Stimulated activated CD4-positive, alpha-beta T cell treated with anti-CD3 and anti-CD28 coated beads, Interleukin-12 subunit alpha, Interleukin-12 subunit beta, amount 100 ng/mL, for 48 hours (primary cell): ENCODE measurements at regions not wholly inside any gene's neighbourhood (a gene's known extent, or its start where the extent isn't known, plus 50 kb on each side); places are given as distances from the start of the nearest gene placed in this dataset.
"Not testable (repeated sequence)": the region's sequence is repeated elsewhere in the genome, so short reads cannot be mapped to it uniquely, and the experiment has no call there.

Experiments used
- DNase-seq, 3 donors: peaks; one replicate each; pipeline ENCODE4 v3.0.0-alpha.2; 2020; ENCODE audit warnings: low read depth in 2 of 3, low spot score in 1 of 3

DNA sequence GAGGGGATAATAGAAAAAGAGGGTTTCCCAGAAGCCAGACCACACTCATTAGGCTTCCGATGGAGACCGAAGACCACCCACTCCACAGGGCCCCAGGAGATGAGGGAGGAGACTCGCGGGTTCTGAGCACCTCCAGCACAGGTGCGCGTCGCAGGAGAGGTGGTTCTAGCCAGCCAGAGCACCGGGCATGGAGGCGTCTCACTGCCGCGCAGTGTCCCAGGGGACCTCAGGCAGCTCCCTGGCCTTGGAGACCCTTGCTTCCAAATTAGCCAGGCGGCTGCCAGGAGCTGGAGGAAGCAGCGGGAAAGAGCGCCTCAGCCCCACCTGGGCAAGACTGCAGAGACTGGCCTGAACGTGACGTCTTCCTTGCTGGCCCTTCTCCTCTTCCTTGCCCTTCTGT, 115.4 kb upstream of the FBXL7 start:
- no peak for DNase-seq

GRCh38 chr5:15384176-15384575, 115.8 kb upstream of the FBXL7 start:
- no peak for DNase-seq

DNA sequence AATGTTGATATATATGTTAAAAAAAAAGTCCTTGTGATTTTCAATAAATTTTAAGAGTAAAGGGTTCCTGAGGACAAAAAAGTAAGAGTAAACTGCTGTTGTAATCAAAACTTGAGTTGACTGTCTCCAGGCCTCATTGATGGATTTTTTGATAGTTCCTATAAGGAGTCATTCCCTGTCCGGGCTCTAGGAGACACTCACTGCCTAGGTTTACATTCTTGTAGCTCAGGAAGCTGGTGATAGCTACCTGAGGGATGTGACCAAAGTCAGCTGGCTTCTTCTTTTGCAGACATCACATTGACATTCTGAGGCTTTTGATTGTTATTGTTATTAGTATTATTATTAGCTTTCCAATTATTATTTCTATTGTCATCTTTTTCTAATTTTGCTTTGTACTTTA, 116.5 kb upstream of the FBXL7 start:
- DNase-seq = no peak

GRCh38 chr5:15383021-15383420, 117.0 kb upstream of the FBXL7 start:
- no peak for DNase-seq

GRCh38 chr5:15377573-15378340, 122.2 kb upstream of the FBXL7 start:
- no peak for DNase-seq

DNA sequence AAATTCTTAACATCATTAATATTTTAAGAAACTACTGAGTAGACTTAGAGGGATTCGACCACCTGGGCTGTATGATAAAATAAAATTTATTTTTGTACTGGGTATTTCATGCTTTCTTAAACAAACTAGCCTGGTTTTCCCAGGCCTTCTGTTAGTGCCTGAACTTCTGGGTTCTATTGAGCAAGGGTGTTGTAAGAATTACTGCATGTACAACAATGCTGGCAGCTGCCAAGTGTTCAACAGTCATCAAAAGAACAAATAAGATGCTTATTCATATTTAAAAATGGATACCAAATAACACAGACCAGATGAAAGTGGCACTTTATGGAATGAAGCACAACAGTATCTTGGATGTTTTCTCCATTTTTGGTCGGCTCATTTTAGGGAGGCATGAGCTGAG, 123.2 kb upstream of the FBXL7 start:
- no peak for DNase-seq

GRCh38 chr5:15376088-15376487, 123.9 kb upstream of the FBXL7 start:
- DNase-seq = no peak

DNA sequence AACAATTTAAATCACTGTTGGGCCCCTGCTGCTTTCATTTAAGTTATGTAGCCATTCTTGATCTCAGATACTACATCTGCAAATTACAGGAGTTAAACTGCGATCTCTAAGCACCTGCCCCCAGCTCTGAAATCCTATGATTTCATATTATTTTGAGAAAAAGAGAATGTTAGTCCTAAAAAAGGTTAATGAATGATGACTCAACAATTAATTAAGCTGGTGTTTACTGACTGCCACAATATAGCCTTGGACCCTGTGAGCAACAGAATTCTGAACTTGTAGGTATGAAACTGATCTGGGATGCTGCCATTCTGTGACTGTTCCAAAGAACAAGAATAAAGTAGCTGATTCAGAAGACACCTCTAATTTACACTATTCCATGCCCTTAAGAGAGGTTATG, 124.4 kb upstream of the FBXL7 start:
- no peak for DNase-seq

DNA sequence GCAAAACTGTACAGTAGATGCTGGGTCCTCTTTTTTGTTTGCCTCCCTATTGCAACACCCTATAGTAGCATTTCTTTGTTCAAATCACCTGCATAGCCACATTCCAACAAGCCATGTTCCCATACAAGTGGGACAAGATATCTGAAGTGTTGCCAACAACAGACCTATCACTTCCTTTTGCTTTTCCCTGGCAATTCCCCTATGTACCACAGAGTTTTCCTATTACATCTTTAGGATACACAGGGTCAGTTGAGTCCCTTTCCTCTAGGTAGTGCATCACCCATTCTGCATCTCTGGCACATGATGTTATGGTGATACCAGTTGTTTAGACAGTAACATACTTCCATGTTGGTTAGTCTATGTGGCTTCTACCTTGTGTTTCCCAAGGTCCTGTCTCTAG, 125.1 kb upstream of the FBXL7 start:
- DNase-seq = no peak

DNA sequence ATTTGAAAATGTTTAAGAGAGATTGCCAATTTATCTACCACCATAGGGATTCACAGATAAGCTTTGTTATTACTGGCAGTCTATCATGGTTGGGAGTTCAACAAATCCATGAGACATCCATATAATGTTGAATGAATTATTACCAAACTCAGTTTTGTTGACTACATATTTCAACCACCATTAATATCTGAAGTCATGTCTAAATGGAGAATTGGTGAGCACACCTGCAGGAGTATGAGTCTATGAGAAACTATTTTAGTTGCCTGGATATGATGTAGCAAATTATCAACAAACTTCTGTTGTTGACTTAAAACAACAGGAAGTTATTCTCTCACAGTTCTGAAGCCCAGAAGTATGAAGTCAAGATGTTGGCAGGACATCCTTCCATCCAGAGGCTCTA, 126.8 kb upstream of the FBXL7 start:
- no peak for DNase-seq

DNA sequence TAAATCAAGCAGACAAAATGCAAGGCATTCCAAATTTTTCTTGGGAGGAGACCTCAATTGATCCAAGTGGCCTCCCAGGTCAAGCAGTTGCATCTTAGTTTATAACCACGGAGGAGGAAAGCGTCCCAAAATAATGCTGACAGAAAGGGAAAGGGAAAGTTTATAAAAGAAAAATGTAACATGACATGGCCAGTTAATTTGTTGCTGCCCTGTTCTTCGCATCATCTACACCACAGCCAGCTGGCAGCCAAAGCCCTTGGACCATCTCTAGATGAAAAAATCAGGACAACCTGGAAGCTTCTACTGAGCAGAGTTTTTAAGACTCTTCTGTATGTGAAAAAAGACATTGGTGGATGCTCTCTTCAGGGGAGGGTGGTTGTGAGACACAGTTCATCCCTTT, 128.8 kb upstream of the FBXL7 start:
- DNase-seq = no peak

DNA sequence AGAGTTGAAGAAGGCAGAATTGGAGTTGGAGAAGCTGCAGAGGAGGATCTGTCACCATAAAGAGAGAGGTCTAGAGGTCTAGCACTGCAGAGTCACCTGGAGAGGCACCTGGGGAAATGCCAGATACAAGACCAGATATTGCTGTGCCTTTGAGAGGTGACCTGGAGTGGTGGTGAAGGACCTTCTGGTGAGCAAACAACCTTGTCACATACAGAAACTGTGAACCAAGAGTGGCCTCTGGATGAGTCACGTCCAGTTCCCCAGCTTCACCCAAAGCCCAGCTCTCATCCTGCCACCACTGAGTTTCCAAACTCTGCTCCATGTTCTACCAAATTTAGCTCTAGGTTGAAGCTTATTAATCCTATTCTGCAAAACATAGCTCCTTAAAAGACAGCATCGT, 131.1 kb upstream of the FBXL7 start:
- DNase-seq = no peak

DNA sequence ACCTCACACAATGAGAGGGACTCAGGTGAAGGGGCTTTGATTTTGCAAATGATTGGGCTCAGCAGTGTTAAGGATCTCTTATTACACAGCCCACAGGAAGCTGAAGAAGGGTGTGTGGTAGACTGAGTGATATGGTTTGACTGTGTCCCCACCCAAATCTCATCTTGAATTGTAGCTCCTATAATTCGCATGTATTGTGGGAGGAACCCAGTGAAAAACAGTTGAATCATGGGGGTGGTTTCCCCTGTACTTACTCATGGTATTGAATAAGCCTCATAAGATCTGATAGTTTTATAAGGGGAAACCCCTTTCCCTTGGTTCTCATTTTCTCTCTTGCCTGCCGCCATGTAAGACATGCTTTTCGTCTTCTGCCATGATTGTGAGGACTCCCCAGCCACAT, 132.5 kb upstream of the FBXL7 start:
- no peak for DNase-seq

- no peak for DNase-seq
Measured at GRCh38 chr5:15366676-15367391, 133.1 kb upstream of the FBXL7 start.

DNA sequence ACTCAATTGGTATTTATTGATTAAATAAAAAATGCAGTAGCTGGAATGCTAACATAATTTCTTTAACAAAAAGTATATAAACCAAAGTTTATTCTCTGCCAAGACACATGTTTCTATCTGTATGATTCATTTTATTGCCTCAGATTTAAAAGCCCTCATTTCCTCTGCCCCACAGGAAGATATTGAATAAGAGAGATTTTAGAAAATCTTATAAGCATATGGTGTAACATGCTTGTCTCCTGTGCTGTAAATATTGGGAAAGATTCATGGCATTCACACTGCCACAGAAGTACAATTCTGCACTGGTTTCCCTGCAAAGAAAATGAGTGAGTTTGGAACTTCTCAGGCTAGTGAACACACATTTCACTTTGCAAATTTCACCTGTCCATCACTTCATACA, 134.9 kb upstream of the FBXL7 start:
- no peak for DNase-seq

DNA sequence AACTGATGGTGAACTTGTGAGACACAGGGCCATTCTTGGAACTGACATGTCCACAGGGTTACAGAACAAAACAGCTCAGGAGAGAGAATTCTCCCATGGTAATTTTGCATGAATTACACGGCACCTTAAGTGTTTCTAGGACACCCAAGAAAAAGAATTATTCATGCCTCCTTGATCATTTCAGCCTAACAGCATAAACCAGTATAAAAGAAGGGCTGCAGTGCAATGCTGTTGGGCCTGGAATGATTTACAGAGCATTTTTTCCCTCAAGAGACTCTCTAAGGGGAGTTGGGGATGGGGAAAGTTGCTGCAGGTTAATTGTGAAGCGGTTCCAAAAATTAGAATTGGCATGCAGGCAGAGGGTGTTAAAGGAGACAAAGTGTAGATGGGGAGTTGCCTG, 136.4 kb upstream of the FBXL7 start:
- DNase-seq = no peak

DNA sequence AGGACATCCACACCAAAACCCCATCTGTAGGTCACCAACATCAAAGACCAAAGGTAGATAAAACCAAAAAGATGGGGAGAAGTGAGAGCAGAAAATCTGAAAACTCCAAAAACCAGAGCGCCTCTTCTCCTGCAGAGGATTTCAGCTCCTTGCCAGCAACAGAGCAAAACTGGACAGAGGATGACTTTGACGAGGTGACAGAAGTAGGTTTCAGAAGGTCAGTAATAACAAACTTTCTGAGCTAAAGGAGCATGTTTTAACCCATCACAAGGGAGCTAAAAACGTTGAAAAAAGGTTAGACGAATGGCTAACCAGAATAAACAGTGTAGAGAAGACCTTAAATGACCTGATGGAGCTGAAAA, 142.9 kb upstream of the FBXL7 start:
- DNase-seq = not testable (repeated sequence)

DNA sequence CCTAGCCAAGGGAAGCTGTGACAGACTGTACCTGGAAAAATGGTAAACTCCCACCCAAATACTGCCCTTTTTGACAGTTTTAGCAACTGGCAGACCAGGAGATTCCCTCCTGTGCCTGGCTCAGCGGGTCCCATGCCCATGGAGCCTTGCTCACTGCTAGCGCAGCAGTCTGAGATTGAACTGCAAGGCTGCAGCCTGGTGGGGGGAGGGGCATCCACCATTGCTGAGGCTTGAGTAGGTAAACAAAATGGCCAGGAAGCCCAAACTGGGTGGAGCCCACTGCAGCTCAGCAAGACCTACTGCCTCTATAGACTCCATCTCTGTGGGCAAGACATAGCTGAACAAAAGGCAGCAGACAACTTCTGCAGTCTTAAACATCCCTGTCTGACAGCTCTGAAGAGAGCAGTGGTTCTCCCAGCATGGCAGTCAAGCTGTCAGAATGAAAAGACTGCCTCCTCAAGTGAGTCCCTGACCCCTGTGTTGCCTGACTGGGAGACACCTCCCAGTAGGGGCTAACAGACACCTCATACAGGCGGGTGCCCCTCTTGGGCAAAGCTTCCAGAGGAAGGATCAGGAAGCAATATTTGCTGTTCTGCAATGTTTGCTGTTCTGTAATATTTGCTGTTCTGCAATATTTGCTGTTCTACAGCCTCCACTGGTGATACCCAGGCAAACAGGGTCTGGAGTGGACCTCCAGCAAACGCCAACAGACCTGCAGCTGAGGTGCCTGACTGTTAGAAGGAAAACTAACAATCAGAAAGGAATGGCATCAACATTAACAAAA, 143.5 kb upstream of the FBXL7 start:
- DNase-seq = not testable (repeated sequence)

DNA sequence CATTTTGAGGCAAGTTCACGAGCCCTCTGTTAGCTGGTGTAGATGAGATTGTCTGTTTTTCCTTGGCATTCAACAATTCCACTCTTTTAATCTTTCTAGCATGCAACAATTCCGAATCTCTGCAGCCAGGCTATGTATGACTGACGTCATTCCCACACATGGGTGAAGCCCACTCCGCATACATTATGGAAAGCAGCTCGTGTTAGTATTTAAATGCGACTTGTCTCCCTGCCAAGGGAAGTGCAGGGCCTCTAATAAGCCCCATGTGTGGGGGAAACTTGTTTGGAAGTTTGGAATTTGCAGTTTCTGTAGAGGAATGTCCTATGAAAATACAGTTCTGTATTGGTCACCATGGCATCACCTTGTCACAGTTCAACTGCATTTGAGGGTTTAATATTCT, 146.0 kb upstream of the FBXL7 start:
- DNase-seq = no peak

DNA sequence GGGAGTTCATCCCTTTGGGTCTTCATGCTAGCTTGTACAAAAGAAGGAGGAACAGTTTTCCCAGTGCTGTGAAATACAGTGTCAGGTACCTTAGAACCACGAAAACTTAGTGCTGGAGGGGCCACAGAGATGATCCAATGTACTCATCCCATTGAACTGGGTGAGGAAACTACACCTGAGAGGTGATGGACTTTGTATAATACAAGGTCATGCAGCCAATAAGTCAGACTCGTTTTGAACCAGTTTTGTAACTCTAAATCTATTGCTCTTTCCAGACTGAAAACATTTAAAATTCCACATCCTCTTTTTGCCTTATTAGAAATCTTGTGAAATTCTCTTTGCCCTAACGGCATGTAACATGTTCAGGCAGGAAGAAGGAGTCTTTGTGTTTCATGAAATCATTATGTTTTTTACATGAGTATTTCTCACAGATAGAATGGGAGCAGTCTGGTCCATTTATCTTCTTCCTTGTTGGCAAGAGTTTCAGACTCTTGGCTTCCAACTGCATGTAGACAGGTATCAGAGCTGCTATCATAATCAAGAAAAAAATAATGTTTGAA, 146.8 kb upstream of the FBXL7 start:
- no peak for DNase-seq

DNA sequence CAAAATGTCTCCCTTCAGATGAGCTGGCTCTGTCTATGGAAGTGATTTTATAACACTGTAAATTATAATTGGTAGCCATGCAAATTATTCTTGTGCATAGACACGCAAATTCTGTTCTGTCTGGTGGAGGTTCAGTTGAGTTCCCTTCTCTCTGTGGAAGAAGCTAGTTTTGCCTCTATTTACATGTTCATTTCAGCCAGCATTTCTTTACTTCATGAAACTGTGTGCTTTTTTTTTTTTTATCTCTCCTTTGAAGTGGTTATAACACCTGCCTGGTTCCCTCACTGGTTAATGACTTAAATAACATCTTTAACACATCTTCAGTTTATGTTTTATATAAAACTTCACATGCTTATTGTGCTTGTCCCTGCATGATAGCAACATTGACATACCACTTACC, 149.4 kb upstream of the FBXL7 start:
- no peak for DNase-seq

DNA sequence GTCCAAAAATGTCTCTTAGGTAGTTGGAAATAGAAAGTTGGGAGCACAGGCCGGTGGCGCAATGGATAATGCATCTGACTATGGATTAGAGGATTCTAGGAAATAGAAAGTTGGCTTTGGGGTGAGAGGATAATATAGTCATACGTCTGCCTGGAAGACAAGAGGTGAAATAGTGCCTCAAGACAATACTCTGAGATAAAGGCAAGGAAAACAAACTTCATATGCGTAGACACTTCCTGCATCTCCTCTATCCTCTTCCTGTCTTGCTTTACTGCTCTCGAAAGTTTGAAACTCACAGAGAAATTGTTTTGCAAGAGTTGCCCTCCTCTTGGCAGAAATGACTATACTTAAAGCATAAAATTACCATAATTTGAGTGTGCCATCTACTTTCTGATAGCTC, 153.2 kb upstream of the FBXL7 start:
- no peak for DNase-seq
